Cardiac fibroblast (primary cell): ENCODE measurements at regions not wholly inside any gene's neighbourhood (a gene's known extent, or its start where the extent isn't known, plus 50 kb on each side); places are given as distances from the start of the nearest gene placed in this dataset.
A peak's percentile ranks its signal among the peaks of the same experiment; 100 is the strongest.

Source experiments
- DNase-seq, 2 donors: peaks; one replicate each; pipeline versions ENCODE4 v3.0.0 to v3.0.0-alpha.2; 2010; ENCODE audit warnings: low read depth in 2 of 2
- H3K4me3 ChIP-seq, 2 donors: replicated peaks in 1 of 2; 1 replicate in 1 of 2; 2 replicates in 1 of 2; pipeline ENCODE4 v1.5.1; 2011; ENCODE audit warnings: low read depth in 2 of 2, low read length in 2 of 2, mild to moderate bottlenecking in 2 of 2, moderate library complexity in 1 of 2
- TF ChIP-seq, protein P1 (sequence below): IDR thresholded peaks from one replicate; pipeline ENCODE4 v1.5.1; 2011; ENCODE audit warnings: low read depth, mild to moderate bottlenecking, low read length, inconsistent platforms

DNA sequence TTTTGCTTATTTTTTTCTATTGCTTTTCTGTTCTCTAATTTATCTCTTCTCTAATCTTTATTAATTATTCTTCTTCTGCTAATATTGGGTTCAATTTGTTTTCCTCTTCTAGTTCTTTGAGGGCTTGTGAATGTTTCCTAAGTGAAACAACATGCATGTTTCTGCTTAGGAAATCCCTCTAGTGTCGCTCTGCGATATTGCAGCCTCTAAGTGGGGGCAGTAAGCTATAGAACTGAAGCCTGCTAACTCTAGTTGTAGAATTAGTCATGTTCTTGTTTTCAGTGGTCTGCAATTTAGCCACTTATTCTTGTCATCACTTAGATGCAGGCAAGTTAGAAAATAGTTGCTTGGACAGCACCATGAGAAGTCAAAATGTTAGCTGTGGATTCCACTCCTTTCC lies 222.6 kb downstream of the SPIN4 start:
- peak; percentile 0 to 53 for DNase-seq
- TF ChIP-seq, protein P1, sequence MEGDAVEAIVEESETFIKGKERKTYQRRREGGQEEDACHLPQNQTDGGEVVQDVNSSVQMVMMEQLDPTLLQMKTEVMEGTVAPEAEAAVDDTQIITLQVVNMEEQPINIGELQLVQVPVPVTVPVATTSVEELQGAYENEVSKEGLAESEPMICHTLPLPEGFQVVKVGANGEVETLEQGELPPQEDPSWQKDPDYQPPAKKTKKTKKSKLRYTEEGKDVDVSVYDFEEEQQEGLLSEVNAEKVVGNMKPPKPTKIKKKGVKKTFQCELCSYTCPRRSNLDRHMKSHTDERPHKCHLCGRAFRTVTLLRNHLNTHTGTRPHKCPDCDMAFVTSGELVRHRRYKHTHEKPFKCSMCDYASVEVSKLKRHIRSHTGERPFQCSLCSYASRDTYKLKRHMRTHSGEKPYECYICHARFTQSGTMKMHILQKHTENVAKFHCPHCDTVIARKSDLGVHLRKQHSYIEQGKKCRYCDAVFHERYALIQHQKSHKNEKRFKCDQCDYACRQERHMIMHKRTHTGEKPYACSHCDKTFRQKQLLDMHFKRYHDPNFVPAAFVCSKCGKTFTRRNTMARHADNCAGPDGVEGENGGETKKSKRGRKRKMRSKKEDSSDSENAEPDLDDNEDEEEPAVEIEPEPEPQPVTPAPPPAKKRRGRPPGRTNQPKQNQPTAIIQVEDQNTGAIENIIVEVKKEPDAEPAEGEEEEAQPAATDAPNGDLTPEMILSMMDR = peak; percentile 46
- H3K4me3 ChIP-seq = no peak overlapping the region

DNA sequence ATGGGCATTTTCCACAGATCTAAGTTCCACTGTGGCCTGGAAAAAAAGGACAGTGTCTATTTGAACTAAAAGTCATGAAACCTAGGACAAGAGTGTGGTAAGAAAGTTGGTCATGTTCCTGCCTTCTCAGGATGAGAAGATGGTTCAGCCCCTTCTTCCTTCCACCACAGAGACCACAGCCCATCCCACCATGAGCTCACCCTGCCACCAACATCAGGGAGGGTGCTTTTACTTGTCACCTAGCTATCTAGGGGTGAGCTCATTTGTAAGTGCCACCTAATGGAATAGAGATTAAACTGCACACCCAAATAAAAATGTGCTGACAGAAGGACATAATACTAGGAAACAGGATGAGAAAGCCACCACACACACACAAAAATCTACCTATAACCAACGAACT lies 235.9 kb downstream of the SPIN4 start:
- H3K4me3 ChIP-seq = no peak overlapping the region
- TF ChIP-seq, protein P1 = no peak
- no peak for DNase-seq

DNA sequence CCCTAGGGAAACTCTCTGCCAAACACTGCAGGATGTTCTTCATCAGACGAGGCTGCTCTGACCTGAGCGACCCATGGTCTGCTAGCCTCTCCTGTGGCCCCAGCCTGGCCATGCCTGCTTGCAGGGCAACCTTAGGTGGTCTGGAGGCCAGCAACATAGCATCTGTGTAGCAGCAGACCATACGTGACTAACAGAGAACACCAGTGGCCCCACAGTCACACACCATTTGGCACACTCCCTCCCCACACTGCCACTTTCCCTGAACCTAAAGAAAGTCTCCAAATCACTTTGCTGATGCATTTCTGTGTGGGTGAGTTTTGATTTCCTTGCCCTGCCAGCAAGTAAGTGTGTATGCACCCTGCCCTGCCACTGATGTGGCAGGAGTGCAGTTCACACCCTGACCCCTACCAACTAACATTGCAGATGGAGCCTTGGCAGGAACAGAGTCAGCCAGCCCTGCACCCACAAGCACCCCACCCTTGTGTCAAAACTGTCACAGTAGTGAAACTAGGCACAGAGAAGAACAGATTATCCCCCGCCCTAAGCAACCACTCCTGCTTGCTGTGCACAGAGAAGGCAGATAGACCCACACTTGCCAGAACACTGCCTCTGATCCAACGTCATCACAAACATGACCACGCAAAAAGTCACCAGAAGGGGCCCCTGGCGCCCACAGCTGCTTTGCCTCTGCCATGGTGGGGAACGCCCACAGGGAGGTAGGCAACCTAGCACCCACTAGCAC lies 249.1 kb downstream of the SPIN4 start:
- TF ChIP-seq, protein P1 = no peak
- DNase-seq = no peak
- H3K4me3 ChIP-seq = no peak overlapping the region

DNA sequence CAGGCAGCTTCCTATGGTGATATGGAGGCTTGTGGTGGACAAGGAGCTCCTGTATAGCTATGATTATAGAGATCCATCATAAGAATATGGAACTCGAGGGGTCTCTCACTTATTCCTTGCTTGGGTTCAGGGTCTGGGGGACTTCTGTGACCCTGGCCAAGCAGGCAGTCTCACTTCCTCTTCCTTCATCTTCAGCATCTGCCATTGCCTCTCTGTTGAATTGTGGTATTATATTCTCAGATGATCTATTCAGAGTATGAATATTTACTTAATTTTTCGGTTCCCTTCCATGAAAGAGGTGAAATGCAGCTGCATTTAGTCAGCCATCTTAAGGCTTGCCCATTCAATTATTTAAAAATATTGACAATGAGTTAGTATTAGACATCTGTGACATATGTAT lies 292.9 kb downstream of the SPIN4 start:
- TF ChIP-seq, protein P1 = no peak
- DNase-seq = no peak
- no peak overlapping the region for H3K4me3 ChIP-seq

DNA sequence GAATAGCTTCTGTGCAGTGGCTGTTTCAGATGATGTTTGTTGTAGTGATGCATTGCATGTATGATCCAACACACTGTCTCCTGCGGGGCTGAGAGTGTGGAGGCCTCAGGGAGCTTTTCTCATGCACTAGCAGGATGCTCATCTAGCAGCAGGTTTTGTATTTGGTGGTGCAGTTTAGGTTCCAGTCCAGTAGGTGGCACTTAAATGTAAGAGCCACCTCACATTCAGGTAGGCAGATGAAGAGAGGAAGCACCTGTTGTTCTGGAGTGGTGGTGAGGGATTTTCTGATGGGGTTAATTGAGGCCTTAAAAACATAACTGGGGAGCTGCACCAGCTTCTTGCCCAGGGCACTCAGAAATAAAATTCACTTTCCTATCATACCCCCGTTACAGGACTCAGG lies 300.9 kb downstream of the SPIN4 start:
- DNase-seq = peak in 1 of 2 donors; percentile 0
- TF ChIP-seq, protein P1 = no peak

DNA sequence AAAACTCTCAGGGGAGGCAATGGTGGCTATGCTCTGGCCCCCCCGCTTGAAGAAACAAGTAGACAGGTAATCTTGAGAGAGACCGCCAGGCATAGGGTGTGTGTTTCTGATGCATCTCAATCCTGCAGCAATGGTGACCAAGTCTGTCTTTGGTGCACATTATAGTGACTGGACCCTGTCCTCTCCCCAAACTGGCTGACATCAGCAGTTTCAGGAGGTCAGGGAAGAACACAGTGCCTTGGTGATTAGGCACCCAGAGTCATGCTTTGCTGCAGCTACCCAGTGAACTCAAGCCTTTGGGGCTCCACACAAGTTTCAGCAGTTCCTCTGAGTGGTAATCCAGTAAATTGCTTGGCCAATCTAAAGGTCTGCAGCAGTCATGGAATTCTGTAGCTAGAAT lies 318.3 kb downstream of the SPIN4 start:
- TF ChIP-seq, protein P1 = no peak
- no peak for DNase-seq
- H3K4me3 ChIP-seq = no peak overlapping the region

More for the DNA sequence above, 300.9 kb downstream of the SPIN4 start:
- H3K4me3 ChIP-seq = no peak overlapping the region

DNA sequence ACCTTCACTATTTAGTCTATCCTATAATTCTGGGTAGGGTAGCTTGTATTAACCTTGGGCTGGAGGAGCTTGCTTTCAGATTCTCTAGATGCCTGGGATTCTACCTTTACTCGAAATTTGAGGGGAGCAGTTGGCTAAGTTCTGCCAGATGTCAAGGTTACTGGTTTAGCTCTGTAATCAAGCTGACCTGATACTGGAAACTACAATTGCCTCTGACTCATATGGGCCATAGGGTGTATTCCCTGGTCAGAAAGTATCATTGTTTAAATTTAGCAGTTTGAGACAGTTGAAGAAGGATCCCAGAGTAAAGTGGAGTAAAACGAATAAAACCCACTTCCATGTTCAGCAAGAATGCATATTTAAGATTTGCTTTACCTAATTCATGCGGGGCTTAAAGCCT lies 337.6 kb downstream of the SPIN4 start:
- no peak overlapping the region for H3K4me3 ChIP-seq
- DNase-seq = no peak
- TF ChIP-seq, protein P1 = no peak
